ENCODE measurements at regions not wholly inside any gene's neighbourhood (a gene's known extent, or its start where the extent isn't known, plus 50 kb on each side); places are given as distances from the start of the nearest gene placed in this dataset.

- TF ChIP-seq EZH2phosphoT487 (IDR thresholded peaks at IDR 0.05; ENCODE audit: insufficient read depth, low read depth) (no peak), EZH2 (IDR thresholded peaks at IDR 0.05; ENCODE audit: insufficient read depth, poor library complexity, severe bottlenecking) (no peak)
Observed at GRCh38 chr22:49051491-49052022, 776.1 kb downstream of the BRD1 start.
